IMR-90 (cell line): ENCODE measurements at regions not wholly inside any gene's neighbourhood (a gene's known extent, or its start where the extent isn't known, plus 50 kb on each side); places are given as distances from the start of the nearest gene placed in this dataset.
A peak's percentile ranks its signal among the peaks of the same experiment; 100 is the strongest.

Experiments used
- ATAC-seq: fragments of 200-7000 bp; cut with Tn5 transposase; 2 replicates; pipeline ENCODE4 v1.9.1; 2020; ENCODE audit warnings: low read depth, mild to moderate bottlenecking, moderate library complexity
- BruUV-seq: library from RNA; stranded (reverse); fragments of 400-500 nt; replicated peaks from 2 replicates; lab custom pipeline; 2021; lab: Mats Ljungman, UMichigan
- CTCF ChIA-PET: fragments of 300-600 bp; formaldehyde crosslinking; extraction: SDS; loops from one replicate; lab custom pipeline; 2021; ENCODE audit warnings: antibody characterized with exemption; lab: Yijun Ruan, JAX
- POLR2A ChIA-PET: fragments of 300-600 bp; sonication (Branson Sonifier 250); formaldehyde crosslinking; loops from one replicate; lab custom pipeline; 2022; ENCODE audit warnings: antibody characterized with exemption; ENCODE audit not compliant: unreplicated experiment; lab: Charles Lee
- DNase-seq: peaks from one replicate; pipeline ENCODE4 v3.0.0; 2013
- H2AFZ ChIP-seq: replicated peaks from 2 replicates; pipeline ENCODE3; 2013; ENCODE audit warnings: low read length, mild to moderate bottlenecking; ENCODE audit not compliant: poor library complexity
- H2AK5ac ChIP-seq: 2 replicates; pipeline ENCODE4 v1.6.1; 2013; ENCODE audit warnings: low read depth, low read length, inconsistent platforms
- H2AK9ac ChIP-seq: replicated peaks from 2 replicates; pipeline ENCODE3; 2013; ENCODE audit warnings: mild to moderate bottlenecking, low read depth, low read length, moderate library complexity; ENCODE audit not compliant: poor library complexity
- H2BK120ac ChIP-seq: 2 replicates; pipeline ENCODE4 v1.6.1; 2013; ENCODE audit warnings: low read depth, low read length, inconsistent platforms
- H2BK15ac ChIP-seq: 3 replicates; pipeline ENCODE4 v1.6.1; 2013; ENCODE audit warnings: low read depth, low read length, inconsistent platforms
- H2BK20ac ChIP-seq: 2 replicates; pipeline ENCODE4 v1.6.1; 2013; ENCODE audit warnings: low read depth, mild to moderate bottlenecking, inconsistent platforms, low read length, moderate library complexity
- H2BK5ac ChIP-seq: 2 replicates; pipeline ENCODE4 v1.6.1; 2013; ENCODE audit warnings: mild to moderate bottlenecking, low read depth, low read length, inconsistent platforms; ENCODE audit not compliant: poor library complexity, severe bottlenecking
- H3K14ac ChIP-seq: replicated peaks from 2 replicates; pipeline ENCODE4 v1.6.1; 2013; ENCODE audit warnings: low read depth, low read length, inconsistent platforms
- H3K18ac ChIP-seq: 2 replicates; pipeline ENCODE4 v1.6.1; 2013; ENCODE audit warnings: low read depth, low read length, control low read depth
- H3K23ac ChIP-seq: 2 replicates; pipeline ENCODE4 v1.6.1; 2013; ENCODE audit warnings: low read depth, low read length, inconsistent platforms
- H3K27ac ChIP-seq: 2 replicates; pipeline ENCODE4 v1.5.1; 2013; ENCODE audit warnings: mild to moderate bottlenecking, control low read depth, low read length; ENCODE audit not compliant: insufficient read depth
- H3K27me3 ChIP-seq: 2 replicates; pipeline ENCODE4 v1.6.1; 2013; ENCODE audit warnings: low read length; ENCODE audit not compliant: control insufficient read depth, insufficient read depth
- H3K36me3 ChIP-seq: 2 replicates; pipeline ENCODE4 v1.6.1; 2013; ENCODE audit warnings: low read length, mixed read lengths; ENCODE audit not compliant: control insufficient read depth, insufficient read depth
- H3K4ac ChIP-seq: 2 replicates; pipeline ENCODE4 v1.6.1; 2013; ENCODE audit warnings: low read depth, low read length, inconsistent platforms
- H3K4me1 ChIP-seq: 2 replicates; pipeline ENCODE4 v1.6.1; 2013; ENCODE audit warnings: low read length, mixed read lengths; ENCODE audit not compliant: control insufficient read depth, insufficient read depth
- H3K4me2 ChIP-seq: 2 replicates; pipeline ENCODE4 v1.6.1; 2013; ENCODE audit warnings: low read depth, mild to moderate bottlenecking, control low read depth, low read length, moderate library complexity
- H3K4me3 ChIP-seq: 2 replicates; pipeline ENCODE4 v1.5.1; 2013; ENCODE audit warnings: low read depth, mild to moderate bottlenecking, control low read depth, low read length, moderate library complexity; ENCODE audit not compliant: insufficient read depth
- H3K56ac ChIP-seq: 2 replicates; pipeline ENCODE4 v1.6.1; 2013; ENCODE audit warnings: low read length, inconsistent platforms; ENCODE audit not compliant: insufficient read depth; ENCODE audit errors: extremely low read depth
- H3K79me1 ChIP-seq, 2 experiments: 2 replicates each; pipeline ENCODE4 v1.6.1; 2013; ENCODE audit warnings: low read length in 2 of 2, inconsistent platforms in 1 of 2, low read depth in 1 of 2
- H3K9ac ChIP-seq: 2 replicates; pipeline ENCODE4 v1.6.1; 2013; ENCODE audit warnings: low read depth, low read length, control low read depth
- H3K9me1 ChIP-seq: 2 replicates; pipeline ENCODE4 v1.6.1; 2013; ENCODE audit warnings: low read length, inconsistent platforms; ENCODE audit not compliant: insufficient read depth
- H3K9me3 ChIP-seq: 2 replicates; pipeline ENCODE4 v1.6.1; 2013; ENCODE audit warnings: low read length; ENCODE audit not compliant: control insufficient read depth, insufficient read depth
- H4K20me1 ChIP-seq: 2 replicates; pipeline ENCODE4 v1.6.1; 2013; ENCODE audit warnings: low read length, inconsistent platforms; ENCODE audit not compliant: insufficient read depth
- H4K5ac ChIP-seq: 2 replicates; pipeline ENCODE4 v1.6.1; 2013; ENCODE audit warnings: mild to moderate bottlenecking, low read depth, low read length, control low read depth
- H4K8ac ChIP-seq, 2 experiments: 2 replicates each; pipeline ENCODE4 v1.6.1; 2013; ENCODE audit warnings: low read depth in 2 of 2, low read length in 2 of 2, control low read depth in 1 of 2, inconsistent platforms in 1 of 2
- H4K91ac ChIP-seq: 2 replicates; pipeline ENCODE4 v1.6.1; 2013; ENCODE audit warnings: low read depth, low read length, inconsistent platforms; ENCODE audit not compliant: insufficient read depth
- CHD1 ChIP-seq: IDR thresholded peaks from 2 replicates; pipeline ENCODE4 v1.6.1; 2012; ENCODE audit warnings: low read depth, low read length, improper control_type of control experiment
- CTCF ChIP-seq: conservative IDR thresholded peaks from 2 replicates; pipeline ENCODE4 v1.5.1; 2012; ENCODE audit warnings: mild to moderate bottlenecking, low read depth, low read length, improper control_type of control experiment
- FOS ChIP-seq: fragments of 150-350 bp; IDR thresholded peaks from 2 replicates; pipeline ENCODE4 v1.6.1; 2016; ENCODE audit warnings: low read depth, low read length
- MAFK ChIP-seq: IDR thresholded peaks from 2 replicates; pipeline ENCODE4 v1.6.1; 2012; ENCODE audit warnings: low read depth, low read length, improper control_type of control experiment
- POLR2A ChIP-seq: IDR thresholded peaks from 2 replicates; pipeline ENCODE4 v1.6.1; 2012; ENCODE audit warnings: mild to moderate bottlenecking, low read depth, low read length
- RAD21 ChIP-seq: IDR thresholded peaks from 2 replicates; pipeline ENCODE4 v1.6.1; 2012; ENCODE audit warnings: low read length, improper control_type of control experiment
- RCOR1 ChIP-seq: IDR thresholded peaks from 2 replicates; pipeline ENCODE4 v1.6.1; 2012; ENCODE audit warnings: mild to moderate bottlenecking, low read length, improper control_type of control experiment; ENCODE audit not compliant: insufficient replicate concordance
- SMC3 ChIP-seq: fragments of 150-350 bp; IDR thresholded peaks from 2 replicates; pipeline ENCODE4 v1.6.1; 2016; ENCODE audit warnings: low read depth, mild to moderate bottlenecking, antibody characterized with exemption, low read length, moderate library complexity
- USF2 ChIP-seq: fragments of 150-350 bp; IDR thresholded peaks from 2 replicates; pipeline ENCODE4 v1.6.1; 2017; ENCODE audit warnings: mild to moderate bottlenecking, antibody characterized with exemption, low read length, low read depth
- WGBS, 2 experiments: methylation state at CpG; one replicate each; pipeline versions ENCODE4 v1.1.5 to v1.1.7; 2013; ENCODE audit warnings: missing lambda C conversion rate in 2 of 2; ENCODE audit not compliant: insufficient read length in 1 of 2; ENCODE audit errors: extremely low coverage in 2 of 2; 5-methylcytosine and 5-hydroxymethylcytosine counted together
- dilution Hi-C: fragments of 300-500 bp; cut with HindIII; formaldehyde crosslinking; loops from one replicate; pipeline ENCODE4 v1.14.3; 2018; ENCODE audit warnings: low sequenced_read_pairs; ENCODE audit not compliant: unreplicated experiment
- in situ Hi-C: fragments of 300-500 bp; cut with MboI; formaldehyde crosslinking; loops from 3 replicates; pipeline ENCODE4 v1.14.3; 2019; ENCODE audit warnings: low sequenced_read_pairs, inconsistent platforms, mixed read lengths
- intact Hi-C: fragments of 100-400 bp; cut with micrococcal nuclease; formaldehyde crosslinking; loops from 2 replicates; pipeline ENCODE4 v1.10.0; 2022

GRCh38 chr21:28074676-28075075 lies 918.0 kb downstream of the LTN1 start:
- H4K91ac ChIP-seq, result no peak overlapping the region
- dilution Hi-C loops, result no loop called here
- H2BK120ac ChIP-seq, result no peak overlapping the region
- H3K9me1 ChIP-seq, result no peaks in the 10 kb centered on the region
- CTCF ChIA-PET, result no interaction called here
- no peak overlapping the region for H3K23ac ChIP-seq
- TF ChIP-seq FOS, result no peak
- no peak for TF ChIP-seq RCOR1
- no peak for TF ChIP-seq CTCF
- no peak for TF ChIP-seq CHD1
- TF ChIP-seq SMC3, result no peak
- no peak for TF ChIP-seq RAD21
- no peak for TF ChIP-seq POLR2A
- TF ChIP-seq MAFK, result no peak
- TF ChIP-seq USF2, result no peak
- no peak overlapping the region for H2AK5ac ChIP-seq
- BruUV-seq, result no TSS peak
- H3K14ac ChIP-seq, result no peak overlapping the region
- H3K4ac ChIP-seq, result no peak overlapping the region
- no peak overlapping the region for H3K9ac ChIP-seq
- no peaks in the 10 kb centered on the region for H3K36me3 ChIP-seq
- POLR2A ChIA-PET, result no interaction called here
- no peak overlapping the region for H3K56ac ChIP-seq
- peak overlapping the region; percentile 59; the same call in 1 of the 2 replicates for H4K5ac ChIP-seq
- no peak overlapping the region for H3K4me2 ChIP-seq
- no peaks in the 10 kb centered on the region for H3K4me1 ChIP-seq
- no peak overlapping the region for H2AFZ ChIP-seq
- H3K79me1 ChIP-seq, result no peaks in the 10 kb centered on the region
- in situ Hi-C loops, result loop anchor here (25.0 kb wide), 2 partner anchors 663 to 863 kb away; no protein-coding TSS in a partner anchor
- H2BK5ac ChIP-seq, result no peak overlapping the region
- no peaks in the 10 kb centered on the region for H3K27me3 ChIP-seq
- WGBS, 2 experiments, result no CpG with 5 or more reads among the region's 1 CpG
- DNase-seq, result no peak
- no peak overlapping the region for H2BK20ac ChIP-seq
- H3K4me3 ChIP-seq, result no peak overlapping the region
- H2BK15ac ChIP-seq, result no peak overlapping the region; the same call in 2 of the 3 replicates
- no peak overlapping the region for H3K27ac ChIP-seq
- H3K9me3 ChIP-seq, result peaks cover 4% of the 10 kb centered on the region; the same call in 1 of the 2 replicates
- intact Hi-C loops, result no loop called here
- no peak for ATAC-seq
- H2AK9ac ChIP-seq, result no peak overlapping the region
- no peaks in the 10 kb centered on the region for H4K20me1 ChIP-seq
- H4K8ac ChIP-seq, result no peak overlapping the region
- H3K18ac ChIP-seq, result 0 out of 2 replicates have a peak overlapping the region, but pooled peaks have one; percentile 11
